H1 (cell line): ENCODE measurements at regions not wholly inside any gene's neighbourhood (a gene's known extent, or its start where the extent isn't known, plus 50 kb on each side); places are given as distances from the start of the nearest gene placed in this dataset.

ENCODE experiments used
- CTCF ChIA-PET: fragments of 300-600 bp; sonication (Branson Sonifier 250); formaldehyde crosslinking; loops from one replicate; lab custom pipeline; 2021; ENCODE audit not compliant: partially characterized antibody; lab: Charles Lee
- POLR2A ChIA-PET: fragments of 300-600 bp; sonication (Branson Sonifier 250); formaldehyde crosslinking; loops from one replicate; lab custom pipeline; 2021; ENCODE audit warnings: inconsistent platforms; ENCODE audit not compliant: partially characterized antibody; lab: Charles Lee
- DNase-seq, 2 experiments: peaks; one replicate each; pipeline versions ENCODE4 v3.0.0 to v3.0.0-alpha.2; 2010 to 2022; ENCODE audit warnings: low spot score in 2 of 2, low read depth in 1 of 2, mixed read lengths in 1 of 2
- FAIRE-seq: peaks from 2 replicates; lab custom pipeline; 2011; peaks lifted over from hg19 to GRCh38; lab: Jason Lieb, UNC
- H2AFZ ChIP-seq: 2 replicates; pipeline ENCODE4 v1.8.1; 2012; ENCODE audit warnings: low read length, inconsistent platforms
- H2AK5ac ChIP-seq: 2 replicates; pipeline ENCODE4 v1.6.1; 2013; ENCODE audit warnings: low read depth, low read length
- H2BK120ac ChIP-seq: replicated peaks from 2 replicates; pipeline ENCODE3; 2013; ENCODE audit warnings: low read depth, low read length, inconsistent platforms
- H2BK12ac ChIP-seq: 2 replicates; pipeline ENCODE4 v1.6.1; 2013; ENCODE audit warnings: low read depth, low read length
- H2BK15ac ChIP-seq: 2 replicates; pipeline ENCODE4 v1.6.1; 2013; ENCODE audit warnings: low read length
- H2BK20ac ChIP-seq: 2 replicates; pipeline ENCODE4 v1.6.1; 2013; ENCODE audit warnings: low read length
- H2BK5ac ChIP-seq: 2 replicates; pipeline ENCODE4 v1.6.1; 2013; ENCODE audit warnings: low read depth, low read length
- H3K14ac ChIP-seq: 2 replicates; pipeline ENCODE4 v1.6.1; 2013; ENCODE audit warnings: inconsistent platforms; ENCODE audit not compliant: insufficient read length
- H3K18ac ChIP-seq: 2 replicates; pipeline ENCODE4 v1.6.1; 2013; ENCODE audit warnings: low read length; ENCODE audit errors: extremely low read depth
- H3K23ac ChIP-seq: 2 replicates; pipeline ENCODE4 v1.6.1; 2013; ENCODE audit warnings: inconsistent platforms; ENCODE audit not compliant: insufficient read length
- H3K23me2 ChIP-seq: 2 replicates; pipeline ENCODE4 v1.6.1; 2013; ENCODE audit warnings: low read depth, low read length
- H3K27ac ChIP-seq: 2 replicates; pipeline ENCODE4 v1.6.1; 2011; ENCODE audit warnings: low read depth, low read length, inconsistent platforms
- H3K27me3 ChIP-seq, 4 experiments: replicated peaks in 1 of 4; 1 replicate in 1 of 4; 2 replicates in 3 of 4; pipeline versions ENCODE4 v1.6.1 to v1.8.1; 2011 to 2013; ENCODE audit warnings: low read length in 3 of 4, mild to moderate bottlenecking in 3 of 4, inconsistent platforms in 2 of 4, mixed read lengths in 2 of 4, moderate library complexity in 1 of 4; ENCODE audit not compliant: control insufficient read depth in 3 of 4, insufficient read depth in 3 of 4; ENCODE audit errors: extremely low read depth in 1 of 4
- H3K36me3 ChIP-seq, 4 experiments: 2 replicates each; pipeline versions ENCODE4 v1.6.1 to v1.8.1; 2011 to 2013; ENCODE audit warnings: mild to moderate bottlenecking in 4 of 4, low read length in 3 of 4, moderate library complexity in 2 of 4, control low read depth in 1 of 4, inconsistent platforms in 1 of 4; ENCODE audit not compliant: insufficient read depth in 4 of 4, control insufficient read depth in 2 of 4
- H3K4ac ChIP-seq: replicated peaks from 2 replicates; pipeline ENCODE3; 2013; ENCODE audit warnings: low read length, low read depth, mixed read lengths, inconsistent platforms; ENCODE audit not compliant: insufficient read length
- H3K4me1 ChIP-seq, 4 experiments: replicated peaks in 1 of 4; 1 replicate in 1 of 4; 2 replicates in 3 of 4; pipeline versions ENCODE4 v1.6.1 to v1.8.1; 2011 to 2013; ENCODE audit warnings: low read length in 3 of 4, inconsistent platforms in 2 of 4, mixed read lengths in 1 of 4; ENCODE audit not compliant: insufficient read depth in 4 of 4, control insufficient read depth in 3 of 4
- H3K4me2 ChIP-seq, 2 experiments: 2 replicates each; pipeline versions ENCODE4 v1.6.1 to v1.8.1; 2011 to 2013; ENCODE audit warnings: low read depth in 2 of 2, low read length in 2 of 2, control low read depth in 1 of 2, inconsistent platforms in 1 of 2, mild to moderate bottlenecking in 1 of 2; ENCODE audit not compliant: insufficient read depth in 1 of 2
- H3K4me3 ChIP-seq, 4 experiments: fragments of 200-600, 300-600 bp in 1 of 4; sonication (generic), shearing (Covaris generic), sonication (Bioruptor Twin) in 1 of 4; 2 replicates each; pipeline versions ENCODE4 v1.5.1 to v1.8.1; 2011 to 2016; ENCODE audit warnings: low read length in 4 of 4, low read depth in 3 of 4, control low read depth in 2 of 4, inconsistent platforms in 2 of 4, mild to moderate bottlenecking in 2 of 4, mixed read lengths in 1 of 4, moderate library complexity in 1 of 4; ENCODE audit not compliant: insufficient read depth in 2 of 4; ENCODE audit errors: extremely low read depth in 1 of 4
- H3K56ac ChIP-seq: replicated peaks from 2 replicates; pipeline ENCODE3; 2013; ENCODE audit warnings: low read depth, mild to moderate bottlenecking, mixed read lengths, low read length, inconsistent platforms; ENCODE audit not compliant: insufficient read length
- H3K79me1 ChIP-seq: 2 replicates; pipeline ENCODE4 v1.6.1; 2013; ENCODE audit warnings: low read depth, low read length, control low read depth
- H3K79me2 ChIP-seq, 2 experiments: 2 replicates each; pipeline versions ENCODE4 v1.6.1 to v1.8.1; 2012 to 2013; ENCODE audit warnings: low read length in 2 of 2, mild to moderate bottlenecking in 2 of 2, inconsistent platforms in 1 of 2; ENCODE audit not compliant: insufficient read depth in 2 of 2, control insufficient read depth in 1 of 2
- H3K9ac ChIP-seq, 4 experiments: replicated peaks in 1 of 4; 1 replicate in 1 of 4; 2 replicates in 3 of 4; pipeline versions ENCODE4 v1.6.1 to v1.8.1; 2011 to 2013; ENCODE audit warnings: low read depth in 3 of 4, low read length in 3 of 4, control low read depth in 2 of 4, mild to moderate bottlenecking in 2 of 4, moderate library complexity in 2 of 4, inconsistent platforms in 1 of 4; ENCODE audit errors: extremely low read depth in 1 of 4
- H3K9me3 ChIP-seq, 2 experiments: 2 replicates each; pipeline versions ENCODE4 v1.6.1 to v1.8.1; 2012 to 2013; ENCODE audit warnings: mild to moderate bottlenecking in 2 of 2, moderate library complexity in 2 of 2, control low read depth in 1 of 2, inconsistent platforms in 1 of 2, low read depth in 1 of 2, low read length in 1 of 2, mixed read lengths in 1 of 2; ENCODE audit not compliant: insufficient read depth in 2 of 2
- H4K20me1 ChIP-seq, 2 experiments: replicated peaks in 1 of 2; 2 replicates each; pipeline versions ENCODE3 to v1.8.1; 2011 to 2013; ENCODE audit warnings: inconsistent platforms in 2 of 2, low read length in 2 of 2, mild to moderate bottlenecking in 1 of 2; ENCODE audit not compliant: insufficient read depth in 2 of 2, control insufficient read depth in 1 of 2
- H4K5ac ChIP-seq: 2 replicates; pipeline ENCODE4 v1.6.1; 2013; ENCODE audit warnings: low read length, low read depth, mixed read lengths, inconsistent platforms; ENCODE audit not compliant: insufficient read length
- H4K8ac ChIP-seq: 2 replicates; pipeline ENCODE4 v1.8.0; 2013; ENCODE audit warnings: mild to moderate bottlenecking, moderate library complexity, low read length, inconsistent platforms; ENCODE audit not compliant: insufficient read depth; ENCODE audit errors: extremely low read depth
- H4K91ac ChIP-seq: replicated peaks from 2 replicates; pipeline ENCODE3; 2013; ENCODE audit warnings: low read length, mixed read lengths, inconsistent platforms; ENCODE audit not compliant: insufficient read length
- BRCA1 ChIP-seq: IDR thresholded peaks from 2 replicates; pipeline ENCODE4 v1.6.1; 2012; ENCODE audit warnings: low read depth, low read length, improper control_type of control experiment
- EGR1 ChIP-seq: IDR thresholded peaks from 2 replicates; pipeline ENCODE4 v1.6.1; 2011; ENCODE audit warnings: low read depth, low read length, borderline replicate concordance
- GABPA ChIP-seq: IDR thresholded peaks from 2 replicates; pipeline ENCODE4 v1.6.1; 2011; ENCODE audit warnings: mild to moderate bottlenecking, low read length, moderate library complexity, borderline replicate concordance; ENCODE audit not compliant: insufficient read depth
- POLR2AphosphoS5 ChIP-seq: IDR thresholded peaks from 2 replicates; pipeline ENCODE4 v1.6.1; 2011; ENCODE audit warnings: low read depth, low read length
- POU5F1 ChIP-seq: IDR thresholded peaks from 2 replicates; pipeline ENCODE4 v1.6.1; 2011; ENCODE audit warnings: low read depth, mild to moderate bottlenecking, low read length, moderate library complexity
- RAD21 ChIP-seq, 2 experiments: IDR thresholded peaks in 1 of 2; conservative IDR thresholded peaks in 1 of 2; 2 replicates each; pipeline ENCODE4 v1.6.1; 2011; ENCODE audit warnings: low read depth in 2 of 2, low read length in 2 of 2, improper control_type of control experiment in 1 of 2, inconsistent platforms in 1 of 2, mild to moderate bottlenecking in 1 of 2, moderate library complexity in 1 of 2
- RNF2 ChIP-seq: fragments of 200-900, 300-1000 bp; sonication (generic); IDR thresholded peaks from 2 replicates; pipeline ENCODE4 v1.7.1; 2016; ENCODE audit warnings: borderline replicate concordance, low read depth, mild to moderate bottlenecking, antibody characterized with exemption, low read length; ENCODE audit not compliant: poor library complexity, severe bottlenecking; ENCODE audit errors: missing control alignments
- RXRA ChIP-seq: IDR thresholded peaks from 2 replicates; pipeline ENCODE4 v1.6.1; 2011; ENCODE audit warnings: low read depth, mild to moderate bottlenecking, low read length, moderate library complexity; ENCODE audit not compliant: insufficient read depth
- SP1 ChIP-seq: IDR thresholded peaks from 2 replicates; pipeline ENCODE4 v1.6.1; 2011; ENCODE audit warnings: low read depth, low read length
- SP4 ChIP-seq: IDR thresholded peaks from 2 replicates; pipeline ENCODE4 v1.6.1; 2012; ENCODE audit warnings: low read length, inconsistent platforms
- TF ChIP-seq, protein P1 (sequence below): IDR thresholded peaks from 2 replicates; pipeline ENCODE4 v1.6.1; 2012; ENCODE audit warnings: inconsistent platforms

DNA sequence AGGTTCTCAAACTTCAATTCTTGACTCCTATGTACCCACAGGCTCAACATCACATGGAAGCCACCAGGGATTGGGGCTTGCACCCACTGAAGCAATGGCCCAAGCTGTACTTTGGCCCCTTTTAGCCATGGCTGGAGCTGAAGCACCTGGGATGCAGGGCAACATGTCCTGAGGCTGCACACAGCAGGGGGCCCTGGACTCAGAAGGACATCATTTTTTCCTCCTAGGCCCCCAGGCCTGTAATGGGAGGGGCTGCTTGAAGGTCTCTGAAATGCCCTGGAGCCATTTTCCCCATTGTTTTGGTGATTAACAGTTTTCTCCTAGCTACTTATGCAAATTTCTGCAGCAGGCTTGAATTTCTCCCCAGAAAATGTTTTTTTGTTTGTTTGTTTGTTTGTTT, 465.1 kb upstream of the PCDH10 start:
- no peak overlapping the region for H3K14ac ChIP-seq
- no peak for DNase-seq

More for the DNA sequence above, 465.1 kb upstream of the PCDH10 start:
- Histone ChIP-seq H4K91ac (no peak overlapping the region), H3K27ac (no peak overlapping the region), H2BK5ac (no peak overlapping the region), H2BK20ac (no peak overlapping the region), H3K4me3 (no peak overlapping the region), H4K8ac (no peak overlapping the region), H3K27me3 (no peaks in the 10 kb centered on the region), H2AFZ (no peak overlapping the region), H3K23me2 (no peaks in the 10 kb centered on the region), H4K5ac (no peak overlapping the region), H2AK5ac (no peak overlapping the region), H4K20me1 (no peaks in the 10 kb centered on the region), H3K9me3 (peaks cover 10 to 17% of the 10 kb centered on the region in 2 experiments), H3K79me2 (no peaks in the 10 kb centered on the region), H2BK15ac (no peak overlapping the region), H3K56ac (no peak overlapping the region), H3K4ac (no peak overlapping the region), H3K4me1 (no peaks in the 10 kb centered on the region), H3K9ac (no peak overlapping the region), H3K23ac (no peak overlapping the region), H3K18ac (no peak overlapping the region), H2BK12ac (no peak overlapping the region), H3K4me2 (no peak overlapping the region), H2BK120ac (no peak overlapping the region), H3K36me3 (no peaks in the 10 kb centered on the region), H3K79me1 (no peaks in the 10 kb centered on the region)
- no peak for TF ChIP-seq SP4
- no peak for TF ChIP-seq RAD21 (IDR thresholded peaks at IDR 0.05 in 1 of 2, conservative IDR thresholded peaks at IDR 0.05 in 1 of 2; ENCODE audit: low read depth in 2 of 2, low read length in 2 of 2)
- TF ChIP-seq RXRA: no peak
- no peak for TF ChIP-seq POLR2AphosphoS5
- no peak for TF ChIP-seq BRCA1
- TF ChIP-seq RNF2: no peak
- TF ChIP-seq POU5F1: no peak
- TF ChIP-seq, protein P1, sequence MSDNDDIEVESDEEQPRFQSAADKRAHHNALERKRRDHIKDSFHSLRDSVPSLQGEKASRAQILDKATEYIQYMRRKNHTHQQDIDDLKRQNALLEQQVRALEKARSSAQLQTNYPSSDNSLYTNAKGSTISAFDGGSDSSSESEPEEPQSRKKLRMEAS: no peak
- no peak for TF ChIP-seq SP1
- no peak for TF ChIP-seq GABPA
- TF ChIP-seq EGR1: no peak
- POLR2A ChIA-PET: no interaction called here
- no peak for FAIRE-seq
- CTCF ChIA-PET: interaction anchor here (1.2 kb wide), 1 partner anchor 1344 kb away, joined by 3 read pairs; no protein-coding TSS in a partner anchor
